IPS-18c (cell line): ENCODE measurements at regions not wholly inside any gene's neighbourhood (a gene's known extent, or its start where the extent isn't known, plus 50 kb on each side); places are given as distances from the start of the nearest gene placed in this dataset.
"Not testable (repeated sequence)": the region's sequence is repeated elsewhere in the genome, so short reads cannot be mapped to it uniquely, and the experiment has no call there.

Source experiments
- H3K4me3 ChIP-seq: 2 replicates; pipeline ENCODE4 v1.7.0; 2013; ENCODE audit warnings: low read depth, mild to moderate bottlenecking, low read length, moderate library complexity; ENCODE audit not compliant: insufficient read depth
- H3K9me3 ChIP-seq: one replicate; pipeline ENCODE4 v1.6.1; 2013; ENCODE audit warnings: mild to moderate bottlenecking, low read length, moderate library complexity; ENCODE audit not compliant: control insufficient read depth, insufficient read depth

- H3K4me3 ChIP-seq = peak overlapping the region; percentile 20; the same call in 1 of the 2 replicates
- H3K9me3 ChIP-seq = no peaks in the 10 kb centered on the region
Measured at GRCh38 chr22:44620129-44620840, 81.7 kb upstream of the PRR5 start.

GRCh38 chr22:44619560-44620128 lies 82.4 kb upstream of the PRR5 start:
- H3K4me3 ChIP-seq, H3K9me3 ChIP-seq: not testable (repeated sequence)

- not testable (repeated sequence) for H3K9me3 ChIP-seq, H3K4me3 ChIP-seq
Measured at GRCh38 chr22:44618910-44619309, 83.1 kb upstream of the PRR5 start.

- Histone ChIP-seq H3K4me3 (no peak overlapping the region), H3K9me3 (peaks cover 2% of the 10 kb centered on the region)
Measured at GRCh38 chr22:44618400-44618799, 83.6 kb upstream of the PRR5 start.

DNA sequence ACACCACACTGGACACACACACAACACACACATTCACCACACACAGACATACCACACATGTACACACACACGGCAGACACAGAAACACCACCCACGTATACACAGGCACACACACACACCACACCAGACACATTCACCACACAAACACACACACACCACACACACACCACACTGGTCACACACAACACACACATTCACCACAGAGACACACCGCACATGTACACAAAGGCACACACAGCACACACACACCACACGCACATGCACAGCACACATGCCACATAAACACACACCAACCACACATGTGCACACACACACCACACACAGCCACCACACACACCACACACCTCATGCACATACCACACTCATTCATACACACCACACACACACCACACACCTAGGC lies 84.2 kb upstream of the PRR5 start:
- Histone ChIP-seq H3K9me3 (peaks cover 2% of the 10 kb centered on the region), H3K4me3 (no peak overlapping the region)

GRCh38 chr22:44616882-44617655 lies 84.9 kb upstream of the PRR5 start:
- Histone ChIP-seq H3K9me3 (peaks cover 2% of the 10 kb centered on the region), H3K4me3 (no peak overlapping the region)

DNA sequence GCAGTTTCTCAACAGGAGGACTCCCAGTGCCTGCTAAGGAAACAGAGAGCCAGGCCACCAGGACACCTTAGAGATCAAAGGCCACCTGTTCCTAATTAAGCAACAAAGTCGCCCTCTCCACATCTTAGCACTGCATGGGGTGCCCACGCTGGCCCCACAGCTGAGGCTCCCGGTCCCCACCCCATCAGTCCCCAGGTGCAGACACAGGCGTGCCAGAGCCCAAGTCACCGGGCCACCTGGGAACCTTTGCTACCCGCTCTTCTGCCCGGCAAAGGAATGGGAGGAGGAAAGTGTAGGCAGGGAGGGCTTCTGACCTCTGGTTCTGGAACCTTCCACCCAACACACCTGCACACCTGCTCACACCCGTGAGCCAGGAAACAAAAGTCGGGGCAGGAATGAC lies 85.5 kb upstream of the PRR5 start:
- Histone ChIP-seq H3K4me3 (no peak overlapping the region), H3K9me3 (peaks cover 7% of the 10 kb centered on the region)

DNA sequence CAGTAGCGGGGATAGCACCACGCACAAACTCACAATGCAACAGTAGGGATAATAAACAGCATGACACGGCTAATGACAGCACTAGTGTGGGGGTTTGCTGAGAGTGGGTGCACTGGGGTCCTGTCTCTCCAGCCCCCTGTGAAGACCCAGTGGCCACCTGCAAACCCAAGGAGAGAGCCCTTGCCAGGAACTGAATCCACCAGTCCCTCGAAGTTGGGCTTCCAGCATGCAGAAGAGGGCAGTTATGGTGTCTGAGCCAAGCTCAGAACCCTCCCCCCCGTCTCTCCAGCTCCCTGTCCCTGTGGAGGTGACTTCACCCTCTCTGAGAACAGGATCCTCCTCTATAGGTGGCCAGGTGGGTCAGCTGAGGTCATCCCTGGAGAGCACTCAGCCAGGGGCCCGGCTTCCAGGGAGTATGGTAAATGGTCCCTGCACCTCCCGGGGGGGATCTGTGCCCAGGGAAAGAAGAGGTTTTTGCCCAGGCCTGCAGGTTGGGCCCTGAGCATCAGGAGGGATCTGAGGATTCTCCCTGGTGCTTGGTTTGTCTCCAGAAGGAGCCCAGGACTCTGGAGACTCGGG lies 86.3 kb upstream of the PRR5 start:
- Histone ChIP-seq H3K9me3 (peaks cover 12% of the 10 kb centered on the region), H3K4me3 (no peak overlapping the region)

DNA sequence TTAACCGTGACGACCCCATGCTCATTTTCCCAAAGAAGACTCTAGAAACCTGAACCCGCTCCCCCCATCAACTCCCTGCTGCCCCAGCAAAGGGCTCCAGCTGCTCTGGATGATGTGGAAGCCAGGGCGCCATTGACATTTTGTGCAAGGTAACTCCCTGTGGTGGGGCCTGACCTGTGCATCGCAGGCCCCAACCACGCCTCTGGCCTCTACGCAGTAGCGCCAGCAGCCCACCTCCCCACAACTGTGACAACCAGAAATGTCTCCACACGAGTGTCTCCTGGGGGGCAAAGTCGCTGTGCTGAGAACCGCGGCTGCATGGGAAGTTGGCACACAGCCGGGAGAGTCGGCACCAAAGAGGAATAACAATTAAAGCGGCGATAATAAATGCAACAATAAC lies 86.9 kb upstream of the PRR5 start:
- Histone ChIP-seq H3K9me3 (peaks cover 12% of the 10 kb centered on the region), H3K4me3 (no peak overlapping the region)

- Histone ChIP-seq H3K4me3 (no peak overlapping the region), H3K9me3 (peaks cover 12% of the 10 kb centered on the region)
Measured at GRCh38 chr22:44613196-44613595, 88.8 kb upstream of the PRR5 start.

- H3K9me3 ChIP-seq = peaks cover 12% of the 10 kb centered on the region
- no peak overlapping the region for H3K4me3 ChIP-seq
Measured at GRCh38 chr22:44611880-44612496, 90.0 kb upstream of the PRR5 start.

- Histone ChIP-seq H3K9me3 (peaks cover 12% of the 10 kb centered on the region), H3K4me3 (no peak overlapping the region)
Measured at GRCh38 chr22:44610071-44610470, 91.9 kb upstream of the PRR5 start.

GRCh38 chr22:44609400-44609988 lies 92.5 kb upstream of the PRR5 start:
- H3K4me3 ChIP-seq = no peak overlapping the region
- peaks cover 12% of the 10 kb centered on the region for H3K9me3 ChIP-seq

DNA sequence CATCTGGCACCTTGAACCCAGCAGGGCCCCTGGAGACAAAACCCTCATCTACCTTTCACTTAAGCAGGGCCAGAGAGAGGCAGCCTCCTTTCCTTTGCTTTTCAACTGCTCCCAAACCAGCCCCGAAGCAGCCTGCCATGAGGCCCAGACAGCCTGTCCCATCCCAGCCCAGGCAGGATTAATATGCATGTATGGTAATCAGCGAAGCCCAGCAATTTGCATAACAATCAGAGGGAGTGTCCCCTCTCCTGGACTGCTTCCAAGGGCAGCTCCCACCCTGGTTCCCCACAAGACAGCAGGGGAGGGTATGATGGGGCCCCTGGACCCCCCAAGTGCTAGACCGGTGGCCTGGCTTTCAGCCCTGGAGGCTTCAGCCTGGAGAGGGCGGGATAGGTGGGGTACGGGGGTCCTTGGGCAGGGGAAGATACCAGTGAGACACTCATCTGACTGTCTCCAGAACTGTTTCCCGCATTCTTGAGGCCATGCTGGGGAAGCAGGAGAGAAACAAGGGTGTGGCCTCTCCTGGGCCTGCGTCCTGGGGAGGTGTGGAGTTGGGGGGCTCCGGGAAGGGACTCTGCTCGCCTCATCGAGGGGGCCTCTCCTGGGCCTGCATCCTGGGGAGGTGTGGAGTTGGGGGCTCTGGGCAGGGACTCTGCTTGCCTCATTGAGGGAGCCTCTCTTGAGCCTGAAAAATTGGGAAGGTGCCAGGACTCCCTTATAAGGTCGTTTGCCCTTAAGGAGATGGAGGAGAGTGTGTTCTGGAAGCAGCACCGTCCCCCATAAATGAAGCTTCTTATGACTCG lies 93.2 kb upstream of the PRR5 start:
- H3K9me3 ChIP-seq = peaks cover 10% of the 10 kb centered on the region

GRCh38 chr22:44606126-44606525 lies 95.9 kb upstream of the PRR5 start:
- H3K4me3 ChIP-seq = no peak overlapping the region
- H3K9me3 ChIP-seq = peaks cover 1% of the 10 kb centered on the region

More for the DNA sequence above, 93.2 kb upstream of the PRR5 start:
- no peak overlapping the region for H3K4me3 ChIP-seq

GRCh38 chr22:44605486-44605885 lies 96.5 kb upstream of the PRR5 start:
- Histone ChIP-seq H3K9me3 (no peaks in the 10 kb centered on the region), H3K4me3 (no peak overlapping the region)
